ENCODE measurements at regions not wholly inside any gene's neighbourhood (a gene's known extent, or its start where the extent isn't known, plus 50 kb on each side); places are given as distances from the start of the nearest gene placed in this dataset.
"Not testable (repeated sequence)": the region's sequence is repeated elsewhere in the genome, so short reads cannot be mapped to it uniquely, and the experiment has no call there.

- no peaks in the 10 kb centered on the region for H3K36me3 ChIP-seq (ENCODE audit: control insufficient read depth, insufficient read depth, low read length)
- no peak overlapping the region for H3K27ac ChIP-seq (ENCODE audit: insufficient read depth, low read depth, low read length, poor library complexity, severe bottlenecking)
- WGBS, 2 experiments: no CpG with 5 or more reads among the region's 2 CpGs
- no peaks in the 10 kb centered on the region for H3K27me3 ChIP-seq (ENCODE audit: control insufficient read depth, insufficient read depth, low read length, poor library complexity, severe bottlenecking)
- no peaks in the 10 kb centered on the region for H3K4me1 ChIP-seq (ENCODE audit: control insufficient read depth, insufficient read depth, low read length)
- H3K9me3 ChIP-seq (ENCODE audit: control insufficient read depth, low read length): no peaks in the 10 kb centered on the region
- H3K4me3 ChIP-seq (ENCODE audit: insufficient read depth, low read depth, low read length): no peak overlapping the region
Observed at GRCh38 chr14:106083082-106083481, 556.7 kb downstream of the TMEM121 start.

GRCh38 chr14:106087837-106088236 lies 561.5 kb downstream of the TMEM121 start:
- no CpG with 5 or more reads among the region's 8 CpGs for WGBS, 2 experiments
- no peaks in the 10 kb centered on the region for H3K36me3 ChIP-seq (ENCODE audit: control insufficient read depth, insufficient read depth, low read length)
- H3K4me1 ChIP-seq (ENCODE audit: control insufficient read depth, insufficient read depth, low read length): no peaks in the 10 kb centered on the region
- H3K4me3 ChIP-seq (ENCODE audit: insufficient read depth, low read depth, low read length): no peak overlapping the region
- H3K9me3 ChIP-seq (ENCODE audit: control insufficient read depth, low read length): no peaks in the 10 kb centered on the region
- no peak overlapping the region for H3K27ac ChIP-seq (ENCODE audit: insufficient read depth, low read depth, low read length, poor library complexity, severe bottlenecking)
- no peaks in the 10 kb centered on the region for H3K27me3 ChIP-seq (ENCODE audit: control insufficient read depth, insufficient read depth, low read length, poor library complexity, severe bottlenecking)

- H3K36me3 ChIP-seq (ENCODE audit: control insufficient read depth, insufficient read depth, low read length); H3K9me3 ChIP-seq (ENCODE audit: control insufficient read depth, low read length); H3K27me3 ChIP-seq (ENCODE audit: control insufficient read depth, insufficient read depth, low read length, poor library complexity, severe bottlenecking); H3K27ac ChIP-seq (ENCODE audit: insufficient read depth, low read depth, low read length, poor library complexity, severe bottlenecking); H3K4me3 ChIP-seq (ENCODE audit: insufficient read depth, low read depth, low read length); H3K4me1 ChIP-seq (ENCODE audit: control insufficient read depth, insufficient read depth, low read length): not testable (repeated sequence)
- no CpG with 5 or more reads among the region's 3 CpGs for whole genome bisulfite sequencing, 2 experiments
Observed at GRCh38 chr14:106088860-106089259, 562.5 kb downstream of the TMEM121 start.

- Histone ChIP-seq H3K27ac (ENCODE audit: insufficient read depth, low read depth, low read length, poor library complexity, severe bottlenecking) (no peak overlapping the region), H3K36me3 (ENCODE audit: control insufficient read depth, insufficient read depth, low read length) (no peaks in the 10 kb centered on the region), H3K4me3 (ENCODE audit: insufficient read depth, low read depth, low read length) (no peak overlapping the region), H3K27me3 (ENCODE audit: control insufficient read depth, insufficient read depth, low read length, poor library complexity, severe bottlenecking) (no peaks in the 10 kb centered on the region), H3K9me3 (ENCODE audit: control insufficient read depth, low read length) (no peaks in the 10 kb centered on the region), H3K4me1 (ENCODE audit: control insufficient read depth, insufficient read depth, low read length) (no peaks in the 10 kb centered on the region)
- no CpG with 5 or more reads among the region's 11 CpGs for WGBS, 2 experiments
Observed at GRCh38 chr14:106094654-106095189, 568.3 kb downstream of the TMEM121 start.

GRCh38 chr14:106107703-106108102 lies 581.3 kb downstream of the TMEM121 start:
- WGBS, 2 experiments: no CpG with 5 or more reads among the region's 7 CpGs

GRCh38 chr14:106109337-106109736 lies 583.0 kb downstream of the TMEM121 start:
- Histone ChIP-seq H3K9me3 (ENCODE audit: control insufficient read depth, low read length) (no peaks in the 10 kb centered on the region), H3K4me3 (ENCODE audit: insufficient read depth, low read depth, low read length) (no peak overlapping the region), H3K27me3 (ENCODE audit: control insufficient read depth, insufficient read depth, low read length, poor library complexity, severe bottlenecking) (no peaks in the 10 kb centered on the region), H3K27ac (ENCODE audit: insufficient read depth, low read depth, low read length, poor library complexity, severe bottlenecking) (no peak overlapping the region), H3K4me1 (ENCODE audit: control insufficient read depth, insufficient read depth, low read length) (no peaks in the 10 kb centered on the region), H3K36me3 (ENCODE audit: control insufficient read depth, insufficient read depth, low read length) (no peaks in the 10 kb centered on the region)
- WGBS, 2 experiments: no CpG with 5 or more reads among the region's 1 CpG

More at GRCh38 chr14:106107703-106108102, 581.3 kb downstream of the TMEM121 start:
- Histone ChIP-seq H3K4me1 (ENCODE audit: control insufficient read depth, insufficient read depth, low read length) (no peaks in the 10 kb centered on the region), H3K9me3 (ENCODE audit: control insufficient read depth, low read length) (no peaks in the 10 kb centered on the region), H3K4me3 (ENCODE audit: insufficient read depth, low read depth, low read length) (no peak overlapping the region), H3K36me3 (ENCODE audit: control insufficient read depth, insufficient read depth, low read length) (no peaks in the 10 kb centered on the region), H3K27me3 (ENCODE audit: control insufficient read depth, insufficient read depth, low read length, poor library complexity, severe bottlenecking) (no peaks in the 10 kb centered on the region), H3K27ac (ENCODE audit: insufficient read depth, low read depth, low read length, poor library complexity, severe bottlenecking) (no peak overlapping the region)

- Histone ChIP-seq H3K4me1 (ENCODE audit: control insufficient read depth, insufficient read depth, low read length) (no peaks in the 10 kb centered on the region), H3K9me3 (ENCODE audit: control insufficient read depth, low read length) (peaks cover 6% of the 10 kb centered on the region), H3K36me3 (ENCODE audit: control insufficient read depth, insufficient read depth, low read length) (no peaks in the 10 kb centered on the region), H3K27ac (ENCODE audit: insufficient read depth, low read depth, low read length, poor library complexity, severe bottlenecking) (no peak overlapping the region), H3K27me3 (ENCODE audit: control insufficient read depth, insufficient read depth, low read length, poor library complexity, severe bottlenecking) (no peaks in the 10 kb centered on the region), H3K4me3 (ENCODE audit: insufficient read depth, low read depth, low read length) (no peak overlapping the region)
- 49 to 52% methylated on average over 4 of the region's 4 CpGs for WGBS, 2 experiments
Observed at GRCh38 chr14:106115401-106115800, 589.0 kb downstream of the TMEM121 start.

- H3K27ac ChIP-seq (ENCODE audit: insufficient read depth, low read depth, low read length, poor library complexity, severe bottlenecking); H3K36me3 ChIP-seq (ENCODE audit: control insufficient read depth, insufficient read depth, low read length); H3K9me3 ChIP-seq (ENCODE audit: control insufficient read depth, low read length); H3K4me3 ChIP-seq (ENCODE audit: insufficient read depth, low read depth, low read length); H3K27me3 ChIP-seq (ENCODE audit: control insufficient read depth, insufficient read depth, low read length, poor library complexity, severe bottlenecking); H3K4me1 ChIP-seq (ENCODE audit: control insufficient read depth, insufficient read depth, low read length): not testable (repeated sequence)
- 81 to 83% methylated on average over 2 of the region's 10 CpGs for WGBS, 2 experiments
Observed at GRCh38 chr14:106116339-106116930, 590.1 kb downstream of the TMEM121 start.

- Histone ChIP-seq H3K36me3 (ENCODE audit: control insufficient read depth, insufficient read depth, low read length) (no peaks in the 10 kb centered on the region), H3K9me3 (ENCODE audit: control insufficient read depth, low read length) (peaks cover 11% of the 10 kb centered on the region), H3K27me3 (ENCODE audit: control insufficient read depth, insufficient read depth, low read length, poor library complexity, severe bottlenecking) (no peaks in the 10 kb centered on the region), H3K4me1 (ENCODE audit: control insufficient read depth, insufficient read depth, low read length) (no peaks in the 10 kb centered on the region), H3K4me3 (ENCODE audit: insufficient read depth, low read depth, low read length) (peak overlapping the region; percentile 1), H3K27ac (ENCODE audit: insufficient read depth, low read depth, low read length, poor library complexity, severe bottlenecking) (no peak overlapping the region)
- 76 to 77% methylated on average over 6 of the region's 6 CpGs for WGBS, 2 experiments
Observed at GRCh38 chr14:106120101-106120500, 593.7 kb downstream of the TMEM121 start.

GRCh38 chr14:106129274-106129673 lies 602.9 kb downstream of the TMEM121 start:
- Histone ChIP-seq H3K9me3 (ENCODE audit: control insufficient read depth, low read length) (no peaks in the 10 kb centered on the region), H3K4me1 (ENCODE audit: control insufficient read depth, insufficient read depth, low read length) (no peaks in the 10 kb centered on the region), H3K4me3 (ENCODE audit: insufficient read depth, low read depth, low read length) (no peak overlapping the region), H3K36me3 (ENCODE audit: control insufficient read depth, insufficient read depth, low read length) (no peaks in the 10 kb centered on the region), H3K27me3 (ENCODE audit: control insufficient read depth, insufficient read depth, low read length, poor library complexity, severe bottlenecking) (no peaks in the 10 kb centered on the region), H3K27ac (ENCODE audit: insufficient read depth, low read depth, low read length, poor library complexity, severe bottlenecking) (no peak overlapping the region)
- WGBS, 2 experiments: 80 to 81% methylated on average over 5 of the region's 5 CpGs

Measured in ectodermal cell (in vitro differentiated cells).